ENCODE measurements at regions not wholly inside any gene's neighbourhood (a gene's known extent, or its start where the extent isn't known, plus 50 kb on each side); places are given as distances from the start of the nearest gene placed in this dataset.

DNA sequence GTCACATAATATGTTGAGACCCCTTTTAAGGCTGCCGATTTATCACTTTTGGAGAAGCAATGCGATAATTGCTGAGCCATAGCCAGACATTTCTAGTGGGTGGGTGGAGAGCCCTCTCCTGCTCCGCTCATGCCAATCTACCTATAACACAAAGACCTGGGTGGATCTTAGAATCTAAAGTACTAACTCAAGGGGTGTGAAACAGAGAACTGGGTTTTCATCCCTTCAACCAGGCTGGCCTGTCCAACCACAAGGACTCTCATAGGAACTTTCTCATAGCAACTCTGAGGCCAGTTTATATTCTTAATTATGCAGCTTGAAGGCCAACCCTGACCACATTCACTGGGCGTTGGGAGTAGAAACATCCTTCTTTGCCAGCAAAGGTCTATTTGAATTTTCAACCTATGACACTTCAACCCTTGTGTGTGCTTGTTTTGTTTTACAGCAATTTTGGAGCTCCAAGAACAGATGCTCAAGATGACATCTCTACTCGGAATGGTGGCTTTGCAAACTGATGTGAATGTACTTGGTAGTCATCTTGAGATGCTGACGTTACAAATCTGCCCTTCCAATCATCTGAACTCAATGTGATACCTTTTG is 1198.2 kb upstream of the AUTS2 start:
- TF ChIP-seq, protein P1, sequence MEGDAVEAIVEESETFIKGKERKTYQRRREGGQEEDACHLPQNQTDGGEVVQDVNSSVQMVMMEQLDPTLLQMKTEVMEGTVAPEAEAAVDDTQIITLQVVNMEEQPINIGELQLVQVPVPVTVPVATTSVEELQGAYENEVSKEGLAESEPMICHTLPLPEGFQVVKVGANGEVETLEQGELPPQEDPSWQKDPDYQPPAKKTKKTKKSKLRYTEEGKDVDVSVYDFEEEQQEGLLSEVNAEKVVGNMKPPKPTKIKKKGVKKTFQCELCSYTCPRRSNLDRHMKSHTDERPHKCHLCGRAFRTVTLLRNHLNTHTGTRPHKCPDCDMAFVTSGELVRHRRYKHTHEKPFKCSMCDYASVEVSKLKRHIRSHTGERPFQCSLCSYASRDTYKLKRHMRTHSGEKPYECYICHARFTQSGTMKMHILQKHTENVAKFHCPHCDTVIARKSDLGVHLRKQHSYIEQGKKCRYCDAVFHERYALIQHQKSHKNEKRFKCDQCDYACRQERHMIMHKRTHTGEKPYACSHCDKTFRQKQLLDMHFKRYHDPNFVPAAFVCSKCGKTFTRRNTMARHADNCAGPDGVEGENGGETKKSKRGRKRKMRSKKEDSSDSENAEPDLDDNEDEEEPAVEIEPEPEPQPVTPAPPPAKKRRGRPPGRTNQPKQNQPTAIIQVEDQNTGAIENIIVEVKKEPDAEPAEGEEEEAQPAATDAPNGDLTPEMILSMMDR (IDR thresholded peaks at IDR 0.05; ENCODE audit: low read depth, low read length, poor library complexity, severe bottlenecking), result no peak
- no peak for TF ChIP-seq EZH2phosphoT487 (IDR thresholded peaks at IDR 0.05; ENCODE audit: borderline replicate concordance, low read length)

Data from DOHH2 (cell line).